Right ventricle myocardium inferior (tissue), 1 donor: ENCODE measurements at regions not wholly inside any gene's neighbourhood (a gene's known extent, or its start where the extent isn't known, plus 50 kb on each side); places are given as distances from the start of the nearest gene placed in this dataset.
"Not testable (repeated sequence)": the region's sequence is repeated elsewhere in the genome, so short reads cannot be mapped to it uniquely, and the experiment has no call there.

ENCODE experiments used
- ATAC-seq: fragments of 200-7000 bp; cut with Tn5 transposase; one replicate; pipeline ENCODE4 v1.9.1; 2020; ENCODE audit warnings: mild to moderate bottlenecking, moderate library complexity
- DNase-seq: peaks from one replicate; pipeline ENCODE4 v3.0.0; 2021; ENCODE audit errors: missing footprints
- intact Hi-C: fragments of 100-400 bp; cut with DNase I; formaldehyde crosslinking; loops from one replicate; pipeline ENCODE4 v1.11.0; 2022
- donor health status: DM: no; HTN: yes; CAD: no; lungs with severe emphysema.

DNA sequence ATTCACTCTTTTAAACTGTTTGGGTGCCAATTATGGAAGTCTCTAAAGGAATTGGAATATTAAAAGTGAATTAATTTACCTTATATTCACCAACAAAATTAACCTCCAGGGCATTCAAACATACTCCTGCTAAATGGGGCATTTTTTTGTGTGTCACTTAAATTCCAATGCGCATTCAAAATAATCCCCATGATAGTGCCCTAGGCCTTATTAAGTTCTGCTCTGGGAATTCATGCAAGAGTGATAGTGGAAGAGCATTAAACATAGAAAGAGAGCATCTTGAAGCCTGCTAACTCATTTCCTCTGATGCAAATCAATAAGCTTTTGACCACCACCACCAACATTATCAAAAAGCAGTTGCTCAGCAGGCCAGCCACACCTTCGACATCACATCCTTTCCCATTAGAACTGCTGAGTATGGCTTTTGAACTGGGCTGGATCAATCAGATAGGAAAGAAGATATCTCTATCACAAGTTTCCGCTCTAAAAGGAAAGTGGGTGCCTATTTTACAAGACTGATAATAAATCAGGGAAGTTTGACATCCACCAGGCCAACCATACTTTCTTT lies 156.7 kb downstream of the TMCO5A start:
- ATAC-seq: no peak
- intact Hi-C loops: no loop called here
- DNase-seq: no peak

DNA sequence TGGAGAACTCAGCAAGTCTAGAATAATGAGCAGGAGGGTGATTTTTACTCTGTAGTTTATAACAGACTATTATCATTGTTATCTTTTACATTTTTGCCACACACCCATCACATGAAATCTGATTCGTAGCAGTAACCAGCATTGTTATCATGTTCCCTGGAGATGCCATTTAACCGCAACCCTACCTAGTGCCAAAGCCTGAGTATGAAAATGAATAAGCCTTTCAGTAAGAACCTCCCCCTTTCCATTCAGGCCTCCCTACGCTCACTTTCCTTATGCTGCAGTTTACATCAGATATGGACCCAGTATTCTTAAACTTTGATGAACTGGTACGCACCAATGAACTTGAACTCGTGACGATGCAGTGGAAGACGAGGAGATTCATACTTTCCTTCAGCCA lies 158.7 kb upstream of the SPRED1 start:
- ATAC-seq (no peak), DNase-seq (no peak)
- intact Hi-C loops: no loop called here

GRCh38 chr15:38102972-38103371 lies 149.7 kb upstream of the SPRED1 start:
- no peak for DNase-seq
- intact Hi-C loops: no loop called here
- no peak for ATAC-seq

DNA sequence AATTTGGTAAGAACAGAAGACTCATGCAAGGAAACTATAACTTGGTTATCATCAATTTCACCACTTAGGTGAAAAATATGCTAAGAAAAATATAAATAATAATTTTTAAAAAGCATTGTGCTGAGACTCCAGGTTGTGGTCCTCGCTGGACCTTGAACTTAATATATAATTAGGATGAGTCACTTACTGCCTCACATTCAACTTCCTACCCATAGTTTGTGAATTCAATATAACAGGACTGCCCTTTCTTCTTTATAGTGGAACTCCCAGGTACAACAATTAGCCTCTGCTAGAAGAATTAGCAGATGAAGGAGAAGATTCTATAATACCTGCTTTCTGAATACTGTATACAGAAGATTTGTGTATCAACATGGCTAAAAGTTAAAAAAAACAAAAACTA lies 149.1 kb upstream of the SPRED1 start:
- DNase-seq (no peak), ATAC-seq (no peak)
- intact Hi-C loops: no loop called here

GRCh38 chr15:38111070-38111469 lies 141.6 kb upstream of the SPRED1 start:
- ATAC-seq: no peak
- no peak for DNase-seq
- intact Hi-C loops: no loop called here

GRCh38 chr15:38112406-38112805 lies 140.2 kb upstream of the SPRED1 start:
- DNase-seq (no peak), ATAC-seq (no peak)
- intact Hi-C loops: no loop called here

DNA sequence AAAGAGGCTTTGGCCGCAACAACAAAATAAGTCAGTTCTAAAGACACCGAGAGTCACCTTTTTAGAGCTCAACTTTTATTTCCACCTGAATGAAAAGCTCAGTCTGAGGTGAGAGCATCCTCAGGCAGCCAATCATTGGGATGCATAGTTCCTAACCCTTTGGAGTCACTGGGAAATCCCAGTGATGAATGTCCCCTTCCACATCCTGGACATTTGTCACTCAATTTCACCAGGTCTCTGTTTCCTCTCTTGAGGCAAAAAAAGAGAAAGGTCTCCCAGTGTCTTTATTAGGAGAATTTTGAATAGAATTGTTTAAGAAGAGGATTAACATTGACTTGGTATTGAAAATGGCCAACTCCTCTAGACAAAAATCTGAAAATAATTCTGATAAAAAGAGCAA lies 137.5 kb upstream of the SPRED1 start:
- DNase-seq: no peak
- ATAC-seq: no peak
- intact Hi-C loops: no loop called here

- intact Hi-C loops: no loop called here
- ATAC-seq: no peak
These were observed 134.9 kb upstream of the SPRED1 start for GRCh38 chr15:38117781-38118180.

GRCh38 chr15:38119865-38120264 lies 132.8 kb upstream of the SPRED1 start:
- DNase-seq, intact Hi-C loops, ATAC-seq: not testable (repeated sequence)

More at GRCh38 chr15:38117781-38118180, 134.9 kb upstream of the SPRED1 start:
- DNase-seq: no peak

DNA sequence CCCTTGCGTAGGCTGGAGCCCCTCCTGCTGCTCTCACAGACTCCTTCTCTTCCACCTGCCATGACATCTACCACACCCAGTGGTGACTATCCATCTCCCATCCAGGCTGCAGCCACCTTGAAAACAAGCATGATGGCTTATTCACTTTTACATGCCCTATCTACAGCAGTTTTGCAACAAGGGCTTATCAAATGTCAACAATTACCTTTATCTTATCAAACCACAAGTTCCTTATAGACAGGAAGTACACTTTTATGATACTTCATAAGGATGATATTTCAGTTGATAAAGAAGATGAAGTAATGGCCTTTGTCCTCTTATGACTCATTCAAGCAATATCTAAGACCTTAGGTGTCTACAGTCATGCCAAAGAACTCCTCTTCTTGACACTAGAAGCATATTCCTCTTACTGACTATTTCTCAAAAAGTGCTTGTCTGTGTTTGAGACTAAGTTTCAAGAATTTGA lies 125.3 kb upstream of the SPRED1 start:
- intact Hi-C loops: no loop called here
- no peak for DNase-seq
- no peak for ATAC-seq

GRCh38 chr15:38128341-38128781 lies 124.3 kb upstream of the SPRED1 start:
- no peak for ATAC-seq
- intact Hi-C loops: no loop called here
- no peak for DNase-seq

DNA sequence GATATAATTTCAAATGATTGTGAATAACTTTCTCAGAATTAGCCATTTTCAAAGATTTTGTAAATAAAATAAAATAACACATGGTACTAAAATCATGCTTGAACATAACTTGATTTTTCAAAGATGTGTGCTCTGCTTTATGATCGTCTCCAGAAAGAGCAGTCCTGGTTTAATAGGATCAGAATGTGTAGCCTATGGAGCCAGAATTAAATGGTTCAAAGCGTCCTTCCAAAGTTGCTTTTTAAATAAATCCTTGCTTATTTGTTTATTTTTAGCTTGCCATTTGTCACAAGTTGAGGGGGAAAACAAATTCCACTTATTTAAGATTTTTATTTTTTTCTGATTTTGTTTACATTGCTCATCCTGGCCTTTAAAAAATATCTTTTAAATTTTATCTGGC lies 123.7 kb upstream of the SPRED1 start:
- intact Hi-C loops: no loop called here
- ATAC-seq (no peak), DNase-seq (no peak)

- DNase-seq (peak; percentile 74), ATAC-seq (peak; percentile 87)
- intact Hi-C loops: loop anchor here (5.0 kb wide), 2 partner anchors 122 to 123 kb away; partner anchors contain the start of gene SPRED1
These were observed 123.0 kb upstream of the SPRED1 start for GRCh38 chr15:38129531-38130204.

DNA sequence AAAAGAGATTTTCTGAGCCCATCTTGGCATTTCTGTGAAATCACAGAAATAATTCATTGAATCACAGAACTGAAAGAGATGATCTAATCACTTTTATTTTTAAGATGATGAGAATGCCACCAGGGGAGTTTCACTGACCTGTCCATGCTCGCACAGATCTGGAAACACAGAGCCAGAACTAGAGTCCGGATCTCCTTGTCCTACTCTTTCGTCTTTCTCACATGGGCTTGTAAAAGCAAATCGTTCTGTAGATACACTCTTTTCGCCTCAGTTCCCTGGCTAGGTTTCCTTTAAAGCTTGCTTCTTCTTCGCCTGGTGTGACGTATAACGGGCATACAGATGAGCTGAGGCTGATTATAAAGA lies 122.5 kb upstream of the SPRED1 start:
- no peak for DNase-seq
- intact Hi-C loops: loop anchor here (5.0 kb wide), 2 partner anchors 122 to 123 kb away; partner anchors contain the start of gene SPRED1

DNA sequence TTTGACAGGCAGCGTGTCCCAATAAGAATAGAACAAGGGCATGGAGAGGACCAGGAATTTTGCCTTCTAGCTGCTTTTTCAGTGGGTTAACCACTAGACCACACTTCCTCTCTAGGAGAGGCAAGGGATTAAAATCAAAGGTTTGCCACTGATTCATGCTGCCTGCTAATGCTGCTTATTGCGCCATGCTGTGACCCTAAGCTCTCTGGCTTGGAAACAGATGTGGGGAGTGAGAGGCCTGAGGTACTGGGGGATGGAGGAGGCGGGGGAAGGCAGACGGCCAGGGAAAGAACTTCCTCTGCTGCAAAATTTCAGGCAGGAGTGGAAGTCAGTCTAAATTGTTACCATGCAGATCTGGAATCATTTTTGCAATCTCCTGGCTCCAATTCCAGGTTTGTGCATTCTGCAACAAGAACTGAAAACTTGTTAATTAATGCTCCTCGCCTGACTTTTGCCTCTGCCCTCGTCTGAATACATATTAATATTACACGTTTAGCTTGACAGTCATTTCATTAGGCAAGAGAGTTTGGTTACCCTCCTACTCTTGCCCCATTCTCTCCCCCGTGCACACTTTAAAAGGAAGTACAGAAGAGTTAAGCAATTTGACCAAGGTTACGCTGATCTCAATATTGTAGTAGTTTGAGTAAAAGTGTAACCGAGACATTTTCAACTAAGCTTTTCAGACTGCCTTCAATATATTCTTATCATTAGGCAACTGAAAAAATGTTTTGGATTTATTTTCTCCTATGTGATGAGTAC lies 121.7 kb upstream of the SPRED1 start:
- ATAC-seq (peak; percentile 88), DNase-seq (peak; percentile 87)
- intact Hi-C loops: loop anchor here (5.0 kb wide), 2 partner anchors 121 to 124 kb away; partner anchors contain the start of gene SPRED1

More for the DNA sequence above, 122.5 kb upstream of the SPRED1 start:
- ATAC-seq: no peak

DNA sequence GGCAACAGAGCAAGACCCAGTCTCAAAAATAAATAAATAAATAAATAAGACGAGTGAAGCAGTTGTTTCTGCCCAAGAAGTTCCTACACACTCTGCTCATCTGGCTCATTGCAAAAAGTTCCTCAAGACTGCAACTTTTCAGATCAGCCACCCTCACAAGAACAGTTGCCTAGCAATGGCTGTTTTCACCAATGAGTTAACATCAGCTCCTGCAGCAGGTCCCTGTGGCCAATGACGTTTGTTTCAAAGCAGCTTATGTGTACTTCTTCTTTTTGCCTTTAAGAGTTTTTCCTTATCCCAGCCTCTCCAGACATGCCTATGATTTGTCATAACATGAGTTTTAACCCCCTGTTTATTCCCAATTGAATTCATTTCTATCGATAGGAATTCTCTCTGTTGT lies 118.4 kb upstream of the SPRED1 start:
- intact Hi-C loops: loop anchor here (5.0 kb wide), 2 partner anchors 118 to 127 kb away; partner anchors contain the start of gene SPRED1
- ATAC-seq (no peak), DNase-seq (no peak)

DNA sequence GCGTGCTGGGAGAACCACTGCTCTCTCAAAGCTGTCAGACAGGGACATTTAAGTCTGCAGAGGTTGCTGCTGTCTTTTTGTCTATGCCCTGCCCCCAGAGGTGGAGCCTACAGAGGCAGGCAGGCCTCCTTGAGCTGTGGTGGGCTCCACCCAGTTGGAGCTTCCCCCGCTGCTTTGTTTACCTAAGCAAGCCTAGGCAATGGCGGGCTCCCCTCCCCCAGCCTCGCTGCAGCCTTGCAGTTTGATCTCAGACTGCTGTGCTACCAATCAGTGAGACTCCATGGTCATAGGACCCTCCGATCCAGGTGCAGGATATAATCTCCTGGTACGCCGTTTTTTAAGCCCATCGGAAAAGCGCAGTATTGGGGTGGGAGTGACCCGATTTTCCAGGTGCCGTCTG lies 110.4 kb upstream of the SPRED1 start:
- ATAC-seq, intact Hi-C loops, DNase-seq: not testable (repeated sequence)

- no peak for ATAC-seq
- intact Hi-C loops: no loop called here
- no peak for DNase-seq
These were observed 107.7 kb upstream of the SPRED1 start for GRCh38 chr15:38144921-38145320.

GRCh38 chr15:38145651-38146111 lies 107.0 kb upstream of the SPRED1 start:
- ATAC-seq (no peak), DNase-seq (peak; percentile 55)
- intact Hi-C loops: no loop called here

DNA sequence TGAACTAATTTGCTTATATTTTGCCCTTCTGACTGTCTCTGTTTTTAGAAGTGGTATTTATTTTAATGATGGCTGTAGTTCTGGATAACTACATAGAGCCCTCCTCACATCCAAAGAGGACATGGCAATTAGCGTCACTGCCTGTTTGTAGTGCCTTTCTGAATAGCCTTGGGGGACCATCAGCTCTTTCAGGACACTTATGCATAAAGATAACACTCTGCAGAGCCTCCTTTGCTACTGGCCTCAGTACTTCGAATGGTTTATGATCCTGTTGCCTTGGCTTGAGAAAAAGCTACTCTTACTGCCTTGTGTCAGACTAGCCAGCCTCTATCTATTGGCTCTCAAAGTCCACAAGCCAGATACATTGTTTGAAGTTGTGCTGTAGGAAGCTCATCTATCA lies 105.4 kb upstream of the SPRED1 start:
- intact Hi-C loops: no loop called here
- DNase-seq (no peak), ATAC-seq (no peak)
